Fibroblast of lung (primary cell): ENCODE measurements at regions not wholly inside any gene's neighbourhood (a gene's known extent, or its start where the extent isn't known, plus 50 kb on each side); places are given as distances from the start of the nearest gene placed in this dataset.

Source experiments
- CTCF ChIP-seq, 2 donors: IDR thresholded peaks in 1 of 2; conservative IDR thresholded peaks in 1 of 2; 1 replicate in 1 of 2; 2 replicates in 1 of 2; pipeline ENCODE4 v1.5.1; 2011 to 2012; ENCODE audit warnings: low read length in 2 of 2, control low read depth in 1 of 2, inconsistent platforms in 1 of 2, low read depth in 1 of 2, mild to moderate bottlenecking in 1 of 2
- EZH2 ChIP-seq: IDR thresholded peaks from 2 replicates; pipeline ENCODE4 v1.5.1; 2012; ENCODE audit warnings: low read length, control low read depth, mild to moderate bottlenecking; ENCODE audit errors: missing control alignments

DNA sequence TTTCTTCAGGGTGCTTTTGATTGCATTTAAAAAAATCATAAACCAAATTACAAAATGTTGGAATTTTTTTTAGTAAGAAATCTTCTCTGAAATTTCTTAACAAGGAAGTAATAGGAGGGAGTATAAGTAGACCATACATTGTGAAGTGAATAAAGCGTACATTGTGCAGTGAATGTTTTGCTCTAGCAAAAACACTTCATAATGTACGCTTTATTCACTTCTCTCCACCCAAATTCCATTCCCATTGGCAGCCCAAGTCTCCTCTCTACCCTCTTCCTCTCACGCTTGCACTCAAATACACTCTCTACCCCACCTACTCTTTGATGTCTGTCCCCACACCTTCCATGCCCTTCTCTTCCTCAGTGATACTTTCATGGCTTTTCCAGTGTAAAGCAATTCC is 241.0 kb downstream of the PPP1R3A start:
- TF ChIP-seq CTCF (conservative IDR thresholded peaks at IDR 0.05 in 1 of 2, IDR thresholded peaks at IDR 0.05 in 1 of 2; ENCODE audit: low read depth in 1 of 2, low read length in 2 of 2) (no peak), EZH2 (no peak)
